Neural progenitor cell (in vitro differentiated cells): ENCODE measurements at regions not wholly inside any gene's neighbourhood (a gene's known extent, or its start where the extent isn't known, plus 50 kb on each side); places are given as distances from the start of the nearest gene placed in this dataset.

Source experiments
- DNase-seq: peaks from one replicate; pipeline ENCODE4 v3.0.0-alpha.2; 2016; ENCODE audit warnings: low spot score
- H2AFZ ChIP-seq: fragments of 200-600 bp; sonication (generic); replicated peaks from 2 replicates; pipeline ENCODE4 v1.6.1; 2016; ENCODE audit warnings: antibody characterized with exemption
- H3F3A ChIP-seq: fragments of 200-600 bp; sonication (generic); 2 replicates; pipeline ENCODE4 v1.6.1; 2016; ENCODE audit warnings: antibody characterized with exemption, low read depth
- H3K27ac ChIP-seq: fragments of 200-600 bp; sonication (generic); 2 replicates; pipeline ENCODE4 v1.5.1; 2016; ENCODE audit warnings: mild to moderate bottlenecking
- H3K27me3 ChIP-seq: fragments of 200-600 bp; sonication (generic); 2 replicates; pipeline ENCODE4 v1.6.1; 2016; ENCODE audit warnings: mild to moderate bottlenecking, moderate library complexity
- H3K36me3 ChIP-seq: fragments of 200-600 bp; sonication (generic); 2 replicates; pipeline ENCODE4 v1.5.1; 2016
- H3K4me1 ChIP-seq: fragments of 200-600 bp; sonication (generic); 2 replicates; pipeline ENCODE4 v1.6.1; 2016; ENCODE audit warnings: mixed run types
- H3K4me2 ChIP-seq: fragments of 200-600 bp; sonication (generic); 2 replicates; pipeline ENCODE4 v1.6.1; 2016
- H3K4me3 ChIP-seq: fragments of 200-600 bp; sonication (generic); 2 replicates; pipeline ENCODE4 v1.5.1; 2016
- H3K79me2 ChIP-seq: fragments of 200-600 bp; sonication (generic); 2 replicates; pipeline ENCODE4 v1.6.1; 2016; ENCODE audit warnings: low read depth
- H3K9ac ChIP-seq: fragments of 200-600 bp; sonication (generic); 2 replicates; pipeline ENCODE4 v1.6.1; 2016
- H3K9me3 ChIP-seq: fragments of 200-600 bp; sonication (generic); 2 replicates; pipeline ENCODE4 v1.5.1; 2016; ENCODE audit warnings: low read depth
- H4K20me1 ChIP-seq: fragments of 200-600 bp; sonication (generic); 2 replicates; pipeline ENCODE4 v1.6.1; 2016; ENCODE audit warnings: low read depth
- H3K27ac Mint-ChIP-seq: 3 replicates; pipeline ENCODE4 v1.8.0; 2021; ENCODE audit warnings: mixed read lengths
- H3K27me3 Mint-ChIP-seq: 2 replicates; pipeline ENCODE4 v1.8.0; 2022; ENCODE audit warnings: low read depth, mild to moderate bottlenecking, inconsistent platforms, moderate library complexity, mixed read lengths; ENCODE audit not compliant: insufficient read depth
- H3K36me3 Mint-ChIP-seq: 3 replicates; pipeline ENCODE4 v1.8.0; 2021; ENCODE audit warnings: mixed read lengths
- H3K4me1 Mint-ChIP-seq: 3 replicates; pipeline ENCODE4 v1.8.0; 2021; ENCODE audit warnings: mixed read lengths
- H3K4me3 Mint-ChIP-seq: 3 replicates; pipeline ENCODE4 v1.8.0; 2021; ENCODE audit warnings: mild to moderate bottlenecking, moderate library complexity, mixed read lengths
- H3K9me3 Mint-ChIP-seq: 3 replicates; pipeline ENCODE4 v1.8.0; 2020; ENCODE audit warnings: mixed read lengths
- EZH2 ChIP-seq: fragments of 200-600 bp; sonication (generic); IDR thresholded peaks from 2 replicates; pipeline ENCODE4 v1.6.1; 2017; ENCODE audit warnings: antibody characterized with exemption, mild to moderate bottlenecking, moderate library complexity
- EZH2phosphoT487 ChIP-seq: fragments of 200-600 bp; sonication (generic); IDR thresholded peaks from 2 replicates; pipeline ENCODE4 v1.6.1; 2017; ENCODE audit warnings: antibody characterized with exemption
- TF ChIP-seq, protein P1 (sequence below): fragments of 200-600 bp; sonication (generic); IDR thresholded peaks from 2 replicates; pipeline ENCODE4 v1.5.1; 2017; ENCODE audit warnings: antibody characterized with exemption, mild to moderate bottlenecking

DNA sequence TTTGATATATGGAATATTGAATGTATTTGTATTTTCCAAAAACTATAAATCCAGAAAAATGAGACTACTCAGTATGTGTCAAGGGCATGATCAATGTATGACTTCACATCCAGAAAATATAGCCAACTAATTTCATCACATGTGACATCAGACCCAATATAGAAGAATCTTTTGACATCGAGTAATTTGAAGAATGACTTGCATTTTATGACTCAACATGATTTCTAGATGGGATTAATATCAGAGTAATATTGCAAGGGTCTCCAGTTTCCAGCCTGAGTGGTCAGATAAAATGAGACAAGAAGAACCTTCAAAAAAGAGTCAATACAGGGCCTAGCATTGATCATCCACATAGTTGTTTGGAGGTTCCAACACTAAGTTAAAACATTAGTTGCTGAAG, 467.5 kb upstream of the PAPPA start:
- Histone ChIP-seq H3K9me3 (no peaks in the 10 kb centered on the region), H3K4me3 (no peak overlapping the region), H3K4me2 (no peak overlapping the region), H2AFZ (no peak overlapping the region), H3K36me3 (no peaks in the 10 kb centered on the region), H3K27me3 (no peaks in the 10 kb centered on the region), H3K79me2 (no peaks in the 10 kb centered on the region), H3F3A (no peaks in the 10 kb centered on the region), H3K27ac (no peak overlapping the region), H4K20me1 (no peaks in the 10 kb centered on the region), H3K4me1 (peaks cover 4% of the 10 kb centered on the region), H3K9ac (no peak overlapping the region)
- no peak for DNase-seq
- Mint-ChIP-seq H3K9me3 (no peaks in the 10 kb centered on the region), H3K27me3 (no peaks in the 10 kb centered on the region), H3K4me3 (no peak overlapping the region), H3K4me1 (no peaks in the 10 kb centered on the region), H3K27ac (no peak overlapping the region), H3K36me3 (no peaks in the 10 kb centered on the region)
- TF ChIP-seq, protein P1, sequence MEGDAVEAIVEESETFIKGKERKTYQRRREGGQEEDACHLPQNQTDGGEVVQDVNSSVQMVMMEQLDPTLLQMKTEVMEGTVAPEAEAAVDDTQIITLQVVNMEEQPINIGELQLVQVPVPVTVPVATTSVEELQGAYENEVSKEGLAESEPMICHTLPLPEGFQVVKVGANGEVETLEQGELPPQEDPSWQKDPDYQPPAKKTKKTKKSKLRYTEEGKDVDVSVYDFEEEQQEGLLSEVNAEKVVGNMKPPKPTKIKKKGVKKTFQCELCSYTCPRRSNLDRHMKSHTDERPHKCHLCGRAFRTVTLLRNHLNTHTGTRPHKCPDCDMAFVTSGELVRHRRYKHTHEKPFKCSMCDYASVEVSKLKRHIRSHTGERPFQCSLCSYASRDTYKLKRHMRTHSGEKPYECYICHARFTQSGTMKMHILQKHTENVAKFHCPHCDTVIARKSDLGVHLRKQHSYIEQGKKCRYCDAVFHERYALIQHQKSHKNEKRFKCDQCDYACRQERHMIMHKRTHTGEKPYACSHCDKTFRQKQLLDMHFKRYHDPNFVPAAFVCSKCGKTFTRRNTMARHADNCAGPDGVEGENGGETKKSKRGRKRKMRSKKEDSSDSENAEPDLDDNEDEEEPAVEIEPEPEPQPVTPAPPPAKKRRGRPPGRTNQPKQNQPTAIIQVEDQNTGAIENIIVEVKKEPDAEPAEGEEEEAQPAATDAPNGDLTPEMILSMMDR: no peak
- TF ChIP-seq EZH2phosphoT487 (no peak), EZH2 (no peak)

DNA sequence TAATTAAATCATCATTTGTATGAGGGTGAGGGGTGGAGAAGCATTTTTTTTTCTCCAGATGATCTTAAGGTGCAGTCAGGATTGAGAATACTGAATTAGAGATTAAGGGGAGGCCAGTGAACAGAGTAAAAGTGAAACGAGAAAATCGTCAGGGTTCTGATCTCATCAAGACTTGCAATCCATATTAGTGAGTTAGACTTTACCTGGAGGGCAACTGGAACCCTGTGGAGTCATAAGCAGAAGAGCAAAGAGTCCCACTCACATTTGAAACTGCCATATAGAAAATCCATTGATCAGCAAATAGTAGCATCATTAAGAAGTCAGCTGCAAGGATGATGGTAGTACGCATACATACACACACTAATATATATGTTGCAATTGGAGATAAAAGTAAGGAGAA, 466.2 kb upstream of the PAPPA start:
- Histone ChIP-seq H3K36me3 (no peaks in the 10 kb centered on the region), H2AFZ (no peak overlapping the region), H3K27me3 (no peaks in the 10 kb centered on the region), H3K4me2 (no peak overlapping the region), H4K20me1 (no peaks in the 10 kb centered on the region), H3K9me3 (no peaks in the 10 kb centered on the region), H3K4me3 (no peak overlapping the region), H3K27ac (no peak overlapping the region), H3F3A (no peaks in the 10 kb centered on the region), H3K79me2 (no peaks in the 10 kb centered on the region), H3K4me1 (peaks cover 4% of the 10 kb centered on the region), H3K9ac (no peak overlapping the region)
- Mint-ChIP-seq H3K9me3 (no peaks in the 10 kb centered on the region), H3K4me3 (no peak overlapping the region), H3K4me1 (no peaks in the 10 kb centered on the region), H3K27ac (no peak overlapping the region), H3K27me3 (no peaks in the 10 kb centered on the region), H3K36me3 (no peaks in the 10 kb centered on the region)
- TF ChIP-seq EZH2phosphoT487 (no peak), EZH2 (no peak)
- TF ChIP-seq, protein P1: no peak
- DNase-seq: no peak

DNA sequence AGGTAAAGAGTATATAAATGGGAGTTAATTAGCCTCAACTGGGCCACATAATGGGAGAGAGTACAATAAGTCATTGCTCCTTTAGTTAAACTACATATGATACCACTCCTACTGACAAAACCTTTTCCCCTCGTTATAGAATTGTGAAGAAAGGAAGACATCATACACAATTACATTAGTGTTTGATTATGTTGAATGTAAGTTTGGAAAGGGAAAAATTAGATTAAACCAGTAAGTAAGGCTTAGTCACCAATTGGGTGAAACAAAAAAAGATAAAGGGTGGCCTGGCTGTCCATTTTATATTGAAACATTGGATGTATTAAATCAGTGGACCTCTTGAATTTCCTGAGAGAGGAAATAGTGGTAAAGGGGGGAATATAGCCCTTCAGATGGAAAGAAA, 464.3 kb upstream of the PAPPA start:
- Histone ChIP-seq H3K9ac (no peak overlapping the region), H3K27me3 (no peaks in the 10 kb centered on the region)

More for the DNA sequence above, 464.3 kb upstream of the PAPPA start:
- H3K36me3 ChIP-seq: no peaks in the 10 kb centered on the region
- no peaks in the 10 kb centered on the region for H3K79me2 ChIP-seq
- no peak overlapping the region for H3K4me2 ChIP-seq
- no peak overlapping the region for H2AFZ ChIP-seq
- no peak for DNase-seq
- H3K36me3 Mint-ChIP-seq: no peaks in the 10 kb centered on the region
- H3K9me3 Mint-ChIP-seq: no peaks in the 10 kb centered on the region
- no peaks in the 10 kb centered on the region for H4K20me1 ChIP-seq
- no peaks in the 10 kb centered on the region for H3F3A ChIP-seq
- TF ChIP-seq, protein P1: no peak
- TF ChIP-seq EZH2phosphoT487: peak; percentile 75
- H3K27me3 Mint-ChIP-seq: no peaks in the 10 kb centered on the region
- no peak overlapping the region for H3K4me3 ChIP-seq
- peaks cover 4% of the 10 kb centered on the region for H3K4me1 ChIP-seq
- no peaks in the 10 kb centered on the region for H3K4me1 Mint-ChIP-seq
- H3K4me3 Mint-ChIP-seq: no peak overlapping the region
- H3K27ac Mint-ChIP-seq: no peak overlapping the region
- H3K27ac ChIP-seq: no peak overlapping the region
- no peaks in the 10 kb centered on the region for H3K9me3 ChIP-seq
